ENCODE measurements at regions not wholly inside any gene's neighbourhood (a gene's known extent, or its start where the extent isn't known, plus 50 kb on each side); places are given as distances from the start of the nearest gene placed in this dataset.

DNA sequence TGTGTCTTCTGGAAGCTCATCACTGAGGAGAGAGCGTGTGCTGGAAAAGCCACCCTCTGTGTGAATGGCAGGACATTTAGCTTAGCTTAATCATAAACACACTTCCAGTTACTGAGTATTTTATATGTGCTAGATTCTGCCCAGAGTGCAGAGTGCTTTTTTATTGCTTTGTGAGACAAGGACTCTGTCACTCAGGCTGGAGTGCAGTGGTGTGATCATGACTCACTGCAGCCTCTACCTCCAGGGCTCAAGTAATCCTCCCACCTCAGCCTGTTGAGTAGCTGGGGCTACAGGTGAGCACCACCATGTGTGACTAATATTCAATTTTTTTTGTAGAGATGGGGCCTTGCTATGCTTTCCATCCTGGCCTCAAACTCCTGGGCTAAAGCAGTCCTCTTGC is 61.4 kb upstream of the IRX3 start:
- Histone ChIP-seq H3K36me3 (ENCODE audit: control insufficient read depth, low read depth, low read length) (no peaks in the 10 kb centered on the region), H3K27me3 (ENCODE audit: control insufficient read depth, insufficient read depth, low read length) (no peaks in the 10 kb centered on the region), H3K4me1 (ENCODE audit: control insufficient read depth, low read depth, low read length) (no peaks in the 10 kb centered on the region), H3K9ac (ENCODE audit: low read length) (no peak overlapping the region), H3K4me3 (ENCODE audit: low read length) (no peak overlapping the region), H3K9me3 (ENCODE audit: control insufficient read depth, low read depth, low read length) (no peaks in the 10 kb centered on the region), H3K27ac (ENCODE audit: low read length) (no peak overlapping the region)

DNA sequence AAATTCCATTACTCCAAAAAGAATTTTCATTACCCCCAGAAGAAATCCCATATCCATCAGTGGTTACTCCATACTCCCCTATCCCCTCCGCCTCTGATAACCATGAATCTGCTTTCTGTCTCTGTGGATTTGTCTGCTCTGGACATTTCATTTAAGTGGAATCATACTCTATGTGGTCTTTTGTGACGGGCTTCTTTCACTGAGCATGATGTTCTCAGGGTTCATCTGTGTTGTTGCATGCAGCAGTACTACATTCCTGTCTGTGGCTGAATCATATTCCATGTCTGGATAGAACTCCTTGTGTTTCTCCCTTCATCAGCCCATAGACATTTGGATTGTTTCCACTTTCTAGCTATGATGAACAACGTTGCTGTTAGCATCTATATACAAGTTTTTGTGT is 59.5 kb upstream of the IRX3 start:
- Histone ChIP-seq H3K4me3 (ENCODE audit: low read length) (no peak overlapping the region), H3K27me3 (ENCODE audit: control insufficient read depth, insufficient read depth, low read length) (no peaks in the 10 kb centered on the region), H3K36me3 (ENCODE audit: control insufficient read depth, low read depth, low read length) (no peaks in the 10 kb centered on the region), H3K9me3 (ENCODE audit: control insufficient read depth, low read depth, low read length) (no peaks in the 10 kb centered on the region), H3K27ac (ENCODE audit: low read length) (no peak overlapping the region), H3K9ac (ENCODE audit: low read length) (no peak overlapping the region), H3K4me1 (ENCODE audit: control insufficient read depth, low read depth, low read length) (peaks cover 7% of the 10 kb centered on the region)

DNA sequence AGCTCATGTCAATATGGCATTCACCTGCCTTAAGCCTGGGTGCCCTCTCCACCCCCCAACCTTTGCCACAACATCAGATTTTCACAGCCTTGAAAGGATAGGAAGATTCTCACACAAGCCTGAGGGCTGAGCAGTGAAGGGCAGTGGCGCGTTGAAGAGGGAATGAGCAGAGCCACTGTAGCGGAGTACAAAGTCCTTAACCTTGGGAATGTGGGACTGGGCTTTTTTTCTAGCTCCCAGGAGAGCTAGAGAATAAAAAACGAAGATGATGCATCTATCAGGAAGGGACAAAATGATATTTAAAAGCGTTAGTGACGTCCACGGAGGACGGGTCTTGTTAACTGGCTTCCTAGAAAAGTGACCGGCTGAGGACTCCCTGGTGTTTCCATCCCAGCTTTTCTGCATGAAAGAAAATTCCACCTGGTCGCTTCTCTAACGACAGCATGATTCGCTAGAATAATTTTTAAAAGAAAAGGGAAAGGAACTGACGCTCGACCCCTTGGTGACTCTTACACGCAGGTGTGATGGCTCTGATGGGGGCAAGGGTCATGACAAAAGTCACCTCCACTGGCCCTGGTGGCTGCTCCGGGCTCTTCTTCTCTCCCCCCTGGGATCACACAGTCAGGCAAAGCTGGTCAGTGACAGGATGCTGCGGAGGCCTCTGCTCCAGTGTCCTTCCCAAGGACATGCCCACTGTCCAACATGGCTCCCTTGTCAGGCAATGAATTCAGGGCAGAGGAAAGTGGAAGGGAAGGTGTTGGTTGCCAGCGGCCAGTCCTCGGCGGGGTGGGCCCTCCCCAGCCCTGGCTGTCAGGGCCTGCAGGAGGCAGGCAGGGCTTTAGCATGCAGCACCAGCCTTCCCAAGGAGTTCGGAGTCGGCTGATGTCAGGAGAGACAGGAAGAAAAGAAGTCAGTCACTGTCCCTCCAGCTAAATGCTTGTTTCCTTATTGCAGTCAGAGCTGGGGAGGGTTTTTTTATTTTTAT is 58.4 kb upstream of the IRX3 start:
- Histone ChIP-seq H3K9ac (ENCODE audit: low read length) (no peak overlapping the region), H3K4me1 (ENCODE audit: control insufficient read depth, low read depth, low read length) (peaks cover 8% of the 10 kb centered on the region), H3K4me3 (ENCODE audit: low read length) (no peak overlapping the region), H3K27ac (ENCODE audit: low read length) (no peak overlapping the region), H3K27me3 (ENCODE audit: control insufficient read depth, insufficient read depth, low read length) (no peaks in the 10 kb centered on the region), H3K36me3 (ENCODE audit: control insufficient read depth, low read depth, low read length) (no peaks in the 10 kb centered on the region), H3K9me3 (ENCODE audit: control insufficient read depth, low read depth, low read length) (no peaks in the 10 kb centered on the region)

DNA sequence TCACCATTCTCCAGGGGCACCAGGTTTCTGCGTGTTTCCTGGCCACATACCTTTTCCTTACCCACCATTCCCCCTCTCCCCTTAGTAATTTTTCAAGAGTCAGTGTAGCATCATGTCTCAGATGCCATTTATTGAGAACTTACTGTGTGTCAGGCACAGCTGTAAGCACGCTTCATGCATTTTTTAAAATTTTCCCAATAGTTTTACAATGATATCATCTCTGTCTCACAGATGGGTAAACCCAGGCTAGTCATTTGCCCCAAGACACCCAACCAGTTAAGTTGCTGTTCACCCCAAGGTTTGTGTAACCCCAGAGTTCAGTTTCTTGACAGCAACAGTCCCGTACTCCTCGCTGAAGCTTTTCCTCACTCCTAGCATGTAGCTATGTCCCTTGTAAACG is 56.4 kb upstream of the IRX3 start:
- H3K36me3 ChIP-seq (ENCODE audit: control insufficient read depth, low read depth, low read length) = no peaks in the 10 kb centered on the region
- H3K27ac ChIP-seq (ENCODE audit: low read length) = no peak overlapping the region
- H3K9me3 ChIP-seq (ENCODE audit: control insufficient read depth, low read depth, low read length) = no peaks in the 10 kb centered on the region
- peaks cover 8% of the 10 kb centered on the region for H3K4me1 ChIP-seq (ENCODE audit: control insufficient read depth, low read depth, low read length)
- no peak overlapping the region for H3K9ac ChIP-seq (ENCODE audit: low read length)
- H3K27me3 ChIP-seq (ENCODE audit: control insufficient read depth, insufficient read depth, low read length) = no peaks in the 10 kb centered on the region
- no peak overlapping the region for H3K4me3 ChIP-seq (ENCODE audit: low read length)

DNA sequence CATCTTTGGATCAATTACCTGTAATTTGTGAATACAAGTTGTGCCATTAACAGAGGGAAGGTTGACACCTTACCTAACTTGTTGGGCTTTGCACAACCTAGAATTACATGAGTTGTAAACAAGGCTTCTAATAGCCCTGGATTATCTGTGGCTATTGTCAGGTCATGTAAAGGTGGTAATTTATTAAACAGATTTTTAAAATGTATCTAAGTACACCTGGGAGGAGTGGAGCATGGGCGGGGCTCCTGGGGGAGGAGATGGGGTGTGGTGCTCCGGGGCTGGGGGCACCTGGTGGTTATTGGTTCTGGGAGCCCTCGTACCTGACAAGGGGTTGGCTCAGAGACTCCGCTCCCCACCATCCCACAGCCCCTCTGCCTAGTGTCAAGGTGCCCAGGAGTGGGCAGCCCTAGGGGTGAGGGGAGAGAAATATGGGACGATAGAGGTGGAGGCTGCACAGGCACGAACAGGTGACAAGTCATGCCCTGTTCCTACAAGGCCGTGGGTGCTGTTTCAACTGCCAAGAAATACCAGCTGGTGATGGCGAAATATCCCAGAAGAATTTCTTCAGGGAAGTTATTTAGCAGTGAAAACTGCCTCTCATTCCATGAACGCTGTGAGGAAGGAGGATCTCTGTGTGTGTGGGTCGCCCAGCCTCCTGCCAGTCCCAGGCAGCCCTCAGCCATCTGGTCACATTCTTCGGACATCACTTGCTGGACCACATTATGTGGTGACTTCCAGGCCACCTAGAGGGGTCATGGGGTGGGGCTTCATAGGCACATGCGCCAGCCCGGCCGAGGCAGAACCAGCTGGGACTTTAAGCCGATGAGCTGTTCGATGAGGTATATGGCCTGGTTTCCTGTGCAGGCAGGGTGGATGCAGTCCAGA is 55.5 kb upstream of the IRX3 start:
- Histone ChIP-seq H3K27me3 (ENCODE audit: control insufficient read depth, insufficient read depth, low read length) (no peaks in the 10 kb centered on the region), H3K4me1 (ENCODE audit: control insufficient read depth, low read depth, low read length) (peaks cover 8% of the 10 kb centered on the region), H3K27ac (ENCODE audit: low read length) (no peak overlapping the region), H3K9ac (ENCODE audit: low read length) (no peak overlapping the region), H3K9me3 (ENCODE audit: control insufficient read depth, low read depth, low read length) (no peaks in the 10 kb centered on the region), H3K4me3 (ENCODE audit: low read length) (no peak overlapping the region), H3K36me3 (ENCODE audit: control insufficient read depth, low read depth, low read length) (no peaks in the 10 kb centered on the region)

DNA sequence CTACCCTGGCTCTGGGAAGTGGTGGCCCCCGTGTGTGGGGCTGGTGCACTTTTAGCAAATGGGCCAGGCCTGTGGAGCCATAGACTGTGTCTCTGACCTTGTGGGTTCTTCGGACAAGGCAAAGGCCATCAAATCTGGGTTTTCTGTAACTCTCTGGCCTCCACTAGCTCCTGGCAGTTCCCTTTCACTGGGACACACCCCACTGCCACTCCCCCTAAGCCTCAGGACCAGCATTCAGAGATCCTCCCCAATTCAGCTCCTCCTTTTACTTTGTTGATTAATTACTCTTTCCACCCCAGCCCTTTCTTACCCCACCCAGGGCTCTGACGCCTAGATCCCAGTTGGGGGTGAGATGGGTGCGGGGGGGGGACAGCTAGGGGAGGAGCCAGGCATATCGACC is 53.9 kb upstream of the IRX3 start:
- no peak overlapping the region for H3K9ac ChIP-seq (ENCODE audit: low read length)
- no peak overlapping the region for H3K4me3 ChIP-seq (ENCODE audit: low read length)
- no peaks in the 10 kb centered on the region for H3K27me3 ChIP-seq (ENCODE audit: control insufficient read depth, insufficient read depth, low read length)
- peaks cover 13% of the 10 kb centered on the region for H3K4me1 ChIP-seq (ENCODE audit: control insufficient read depth, low read depth, low read length)
- no peak overlapping the region for H3K27ac ChIP-seq (ENCODE audit: low read length)
- H3K9me3 ChIP-seq (ENCODE audit: control insufficient read depth, low read depth, low read length) = no peaks in the 10 kb centered on the region
- H3K36me3 ChIP-seq (ENCODE audit: control insufficient read depth, low read depth, low read length) = no peaks in the 10 kb centered on the region

DNA sequence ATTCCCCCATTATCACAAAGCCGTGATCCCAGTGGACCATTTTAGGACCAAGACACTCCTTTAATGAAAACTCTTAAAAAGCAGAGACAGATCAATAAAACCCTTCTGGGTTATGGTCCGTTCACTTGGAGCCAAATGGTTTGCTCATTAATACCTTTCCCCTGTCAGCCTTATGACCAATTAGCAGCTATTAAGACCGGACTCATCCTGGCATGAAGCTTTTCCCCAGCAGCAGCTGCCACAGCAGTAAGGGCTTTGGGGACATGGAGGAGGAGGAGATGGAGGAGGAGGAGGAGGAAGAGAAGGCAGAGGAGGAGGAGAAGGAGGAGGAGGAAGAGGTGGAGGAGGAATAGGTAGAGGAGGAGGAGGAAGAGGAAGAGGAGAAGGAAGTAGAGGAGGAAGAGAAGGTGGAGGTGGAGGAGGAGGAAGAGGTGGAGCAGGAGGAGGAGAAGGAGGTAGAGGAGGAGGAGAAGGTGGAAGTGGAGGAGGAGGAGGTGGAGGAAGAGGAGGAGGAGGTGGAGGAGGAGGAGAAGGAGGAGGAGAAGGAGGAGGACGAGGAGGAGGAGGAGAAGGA is 50.1 kb upstream of the IRX3 start:
- Histone ChIP-seq H3K27ac (ENCODE audit: low read length) (no peak overlapping the region), H3K27me3 (ENCODE audit: control insufficient read depth, insufficient read depth, low read length) (no peaks in the 10 kb centered on the region), H3K9me3 (ENCODE audit: control insufficient read depth, low read depth, low read length) (no peaks in the 10 kb centered on the region), H3K4me3 (ENCODE audit: low read length) (no peak overlapping the region), H3K4me1 (ENCODE audit: control insufficient read depth, low read depth, low read length) (peaks cover 21% of the 10 kb centered on the region), H3K9ac (ENCODE audit: low read length) (no peak overlapping the region), H3K36me3 (ENCODE audit: control insufficient read depth, low read depth, low read length) (no peaks in the 10 kb centered on the region)

Measured in iPS-18a (cell line).